HS-27A (cell line): ENCODE measurements at regions not wholly inside any gene's neighbourhood (a gene's known extent, or its start where the extent isn't known, plus 50 kb on each side); places are given as distances from the start of the nearest gene placed in this dataset.

Experiments used
- DNase-seq: peaks from one replicate; pipeline ENCODE4 v3.0.0-alpha.2; 2012; ENCODE audit warnings: low read depth, missing footprints

GRCh38 chr7:25844102-25844870, 307.7 kb upstream of the NFE2L3 start:
- no peak for DNase-seq

GRCh38 chr7:25845464-25845863, 306.5 kb upstream of the NFE2L3 start:
- DNase-seq: no peak

GRCh38 chr7:25846722-25847121, 305.3 kb upstream of the NFE2L3 start:
- DNase-seq: no peak

DNA sequence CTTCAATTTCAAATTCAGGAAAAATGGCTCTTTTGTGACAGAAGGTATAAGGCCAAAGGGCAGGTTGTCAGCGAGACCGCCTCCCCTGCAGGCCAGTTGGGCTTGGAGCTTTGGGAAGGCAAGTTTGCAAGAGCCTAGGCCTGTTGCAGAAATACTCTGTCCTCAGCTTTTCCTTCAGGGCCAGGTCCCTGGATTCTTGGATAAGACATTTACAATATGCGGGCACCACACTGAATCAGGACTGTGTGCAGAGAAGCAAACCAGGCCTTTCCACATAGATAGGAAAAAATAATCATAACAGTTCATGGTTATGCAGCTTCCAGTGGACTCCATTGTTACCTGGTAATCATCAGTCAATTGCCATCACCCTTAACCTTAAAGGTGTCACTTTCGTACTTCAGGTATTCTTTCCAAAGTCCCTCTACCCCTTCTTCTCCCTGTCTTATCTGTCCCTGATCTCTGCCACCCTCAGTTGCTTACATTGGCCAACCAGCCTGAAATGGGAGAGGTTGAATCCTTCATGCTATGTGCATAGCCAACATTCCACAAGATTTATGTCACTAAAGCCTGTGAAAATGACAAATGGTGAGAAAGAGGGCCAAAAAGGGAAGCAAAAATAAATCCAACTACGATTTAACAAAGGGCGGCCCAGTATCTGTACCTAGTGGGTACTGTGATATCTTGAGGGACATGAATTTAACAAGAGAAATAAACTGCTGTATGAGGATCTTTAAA, 304.5 kb upstream of the NFE2L3 start:
- DNase-seq: no peak

- no peak for DNase-seq
These were observed 302.4 kb upstream of the NFE2L3 start for GRCh38 chr7:25849500-25850184.

GRCh38 chr7:25850216-25850615, 301.8 kb upstream of the NFE2L3 start:
- no peak for DNase-seq

GRCh38 chr7:25850735-25851134, 301.3 kb upstream of the NFE2L3 start:
- no peak for DNase-seq

DNA sequence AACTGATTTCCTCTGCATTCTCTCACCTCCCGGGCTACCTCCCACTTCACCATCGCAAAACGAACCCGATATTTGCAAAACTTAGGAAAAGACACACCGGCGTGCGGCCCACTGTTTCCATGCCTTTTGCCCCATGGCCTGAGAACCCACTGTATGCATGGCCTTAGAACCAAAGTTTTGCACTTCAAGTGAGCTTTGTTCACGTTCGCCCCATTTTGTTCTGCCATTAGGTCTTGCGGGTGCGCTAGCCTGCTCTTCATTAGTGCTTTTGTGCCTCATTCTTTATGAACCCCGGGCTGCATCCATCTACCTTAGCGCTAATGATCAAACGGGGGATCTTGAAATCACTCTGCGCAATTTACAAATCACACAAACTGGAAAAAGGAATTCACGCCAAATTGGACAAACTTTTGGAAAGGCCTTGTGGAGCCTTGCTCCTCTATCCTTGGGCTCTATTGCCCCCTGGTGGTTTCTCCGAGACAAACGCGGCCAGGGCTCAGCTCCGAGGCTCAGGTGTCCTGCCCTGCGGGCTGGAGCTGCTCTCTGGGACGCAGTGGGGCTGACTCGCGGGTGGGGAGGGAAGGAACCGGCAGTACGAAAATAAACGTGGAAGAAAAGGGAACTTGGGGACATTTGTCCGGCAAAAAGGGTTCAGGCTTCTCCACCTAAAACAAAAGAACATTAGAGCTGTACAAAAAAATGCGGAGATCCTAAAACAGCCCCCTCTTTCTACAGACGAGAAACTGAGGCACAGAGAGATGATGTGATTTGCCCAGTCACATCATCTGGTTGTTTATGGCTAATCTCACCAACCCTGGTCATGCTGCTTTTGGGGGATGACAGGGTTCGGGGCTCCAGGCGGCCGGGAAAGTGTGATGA, 300.4 kb upstream of the NFE2L3 start:
- DNase-seq: no peak

DNA sequence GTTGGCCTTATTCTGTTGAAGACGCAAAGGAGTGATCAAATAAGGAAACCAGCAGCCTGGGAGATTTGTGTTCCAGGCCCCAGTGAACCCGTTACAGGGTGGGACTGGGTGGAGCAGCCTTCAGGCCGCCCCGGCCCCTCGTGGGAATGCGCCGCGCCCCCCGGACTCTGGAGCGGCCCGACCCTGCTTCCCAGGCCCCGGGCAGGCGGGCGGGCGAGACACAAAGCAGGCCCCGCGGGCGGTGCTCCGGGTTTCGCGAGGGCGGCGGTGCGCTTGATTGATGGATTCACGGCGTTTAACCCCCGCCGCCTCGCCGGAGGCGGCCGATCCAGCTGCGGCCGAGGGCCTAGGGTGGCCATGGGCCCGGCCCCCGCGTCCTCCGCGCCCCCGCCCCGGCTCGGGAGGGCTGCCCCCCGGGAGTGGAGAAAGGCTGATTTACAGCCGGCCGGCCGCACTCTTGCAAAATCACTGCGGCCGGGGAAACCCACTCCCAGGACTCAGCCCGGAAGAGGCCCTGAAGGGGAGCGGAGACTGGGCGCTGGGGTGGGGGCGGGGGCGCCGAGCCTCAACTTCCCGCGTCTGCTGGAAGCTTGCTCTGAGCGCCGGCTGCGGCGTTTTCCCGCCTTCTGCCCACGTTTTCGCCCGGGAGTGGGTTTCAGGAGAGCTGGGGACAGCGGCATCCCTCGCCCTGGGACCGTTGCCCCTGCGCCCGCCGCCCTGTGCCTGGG, 299.6 kb upstream of the NFE2L3 start:
- no peak for DNase-seq

GRCh38 chr7:25852939-25853271, 299.1 kb upstream of the NFE2L3 start:
- no peak for DNase-seq

GRCh38 chr7:25853314-25853713, 298.7 kb upstream of the NFE2L3 start:
- no peak for DNase-seq

DNA sequence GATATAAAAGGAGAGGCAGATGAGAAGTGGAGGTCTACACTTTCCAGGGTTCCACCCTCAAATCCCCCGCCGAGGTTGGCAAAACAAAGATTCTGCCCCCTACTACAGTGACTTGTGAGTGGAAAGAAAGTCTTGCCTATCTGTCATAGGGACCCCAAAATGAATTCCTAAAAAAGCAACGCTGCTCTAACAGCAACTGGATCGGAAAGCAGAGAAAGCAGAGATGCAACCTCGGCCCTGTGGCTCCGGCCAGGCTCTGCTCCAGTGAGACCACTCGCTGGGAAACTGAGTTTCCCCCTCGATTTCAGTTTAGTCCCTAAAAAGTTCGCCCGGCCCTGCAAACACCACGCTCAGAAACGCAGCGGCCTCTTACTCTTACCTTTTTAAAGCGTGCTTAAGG, 297.9 kb upstream of the NFE2L3 start:
- DNase-seq: no peak

DNA sequence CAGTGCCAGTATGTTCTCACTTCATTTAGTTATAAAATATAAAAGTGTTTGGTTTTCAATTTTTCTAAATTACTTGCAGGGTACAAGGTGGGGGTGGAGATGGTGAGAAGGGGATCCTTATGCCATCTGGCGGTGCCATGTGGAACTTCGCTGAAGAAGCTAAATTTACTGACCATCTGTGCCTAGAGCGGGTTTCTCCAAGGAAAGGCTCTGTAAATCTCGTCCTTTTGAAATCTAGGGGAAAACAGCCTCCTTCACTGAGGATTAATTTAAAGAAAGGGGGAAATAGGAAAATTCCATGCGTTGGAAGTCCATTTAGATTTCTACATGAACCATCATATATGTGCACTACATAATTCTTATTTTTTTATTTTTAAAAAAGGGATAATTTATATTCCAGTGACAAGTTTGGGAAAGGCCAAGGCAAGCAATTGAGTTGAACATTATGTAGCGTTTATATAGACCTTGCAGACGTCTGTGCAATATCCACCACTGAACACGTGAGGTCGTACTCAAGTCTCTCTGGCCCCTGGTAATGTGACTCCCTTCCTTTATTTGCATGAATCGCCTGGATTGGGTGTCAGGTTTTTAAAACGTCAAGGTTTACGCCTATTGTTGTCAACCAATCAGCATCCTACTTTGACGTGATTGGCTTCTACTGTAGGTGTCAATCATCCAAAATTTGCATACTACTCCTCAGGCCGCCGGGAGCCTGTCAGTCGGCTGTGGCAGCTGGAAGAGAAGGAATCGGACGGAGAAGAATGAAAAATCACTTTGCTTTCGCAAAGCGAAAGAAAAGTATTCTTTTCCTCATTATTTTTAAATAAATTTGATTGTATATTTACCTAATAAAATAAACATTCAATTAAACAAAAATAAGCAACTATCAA, 297.1 kb upstream of the NFE2L3 start:
- DNase-seq: no peak

DNA sequence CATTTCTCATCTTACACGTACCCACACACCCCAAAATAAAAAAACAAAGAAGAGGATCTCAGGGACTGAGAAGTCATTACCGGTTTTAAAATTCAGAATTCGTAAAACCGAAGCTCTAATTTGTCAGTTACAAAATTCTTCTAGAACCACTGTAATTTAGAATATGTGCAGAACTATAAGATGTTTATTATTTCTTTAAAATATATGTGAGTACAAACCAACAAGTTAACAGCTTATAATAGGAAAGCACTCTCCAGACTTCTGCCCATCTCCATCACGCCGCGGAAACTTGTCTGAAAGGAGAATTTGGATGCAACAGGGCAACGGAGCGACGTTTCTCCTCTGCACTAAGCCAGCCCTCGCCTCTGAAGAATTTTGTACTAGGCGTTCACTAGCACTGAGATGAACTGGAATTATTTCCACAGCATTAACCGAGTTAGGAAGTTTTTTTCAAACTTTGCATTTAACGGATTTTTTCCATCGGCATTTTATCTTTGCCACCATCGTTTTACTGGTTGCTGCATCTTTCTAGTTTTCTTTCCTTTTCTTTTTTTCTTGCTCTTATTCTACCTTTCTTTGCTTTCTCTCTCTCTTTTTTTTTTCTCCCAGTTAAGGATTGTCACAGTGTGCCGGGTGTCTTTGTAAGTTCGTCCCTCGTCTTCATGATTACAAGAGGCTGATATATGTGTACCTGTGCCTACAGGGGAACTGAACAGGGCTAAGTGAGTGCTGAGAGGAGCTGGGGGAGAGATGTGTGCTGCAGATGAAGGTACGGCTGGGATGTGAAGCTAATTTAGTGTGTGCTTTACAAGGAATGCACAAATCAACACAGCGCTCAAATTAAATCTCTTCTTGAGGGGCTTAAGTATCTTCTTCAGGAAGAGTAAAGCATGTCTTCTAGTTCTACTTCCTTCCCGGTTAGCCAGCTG, 295.9 kb upstream of the NFE2L3 start:
- no peak for DNase-seq

GRCh38 chr7:25857376-25858067, 294.5 kb upstream of the NFE2L3 start:
- DNase-seq: no peak

- DNase-seq: no peak
These were observed 293.8 kb upstream of the NFE2L3 start for GRCh38 chr7:25858200-25858524.

DNA sequence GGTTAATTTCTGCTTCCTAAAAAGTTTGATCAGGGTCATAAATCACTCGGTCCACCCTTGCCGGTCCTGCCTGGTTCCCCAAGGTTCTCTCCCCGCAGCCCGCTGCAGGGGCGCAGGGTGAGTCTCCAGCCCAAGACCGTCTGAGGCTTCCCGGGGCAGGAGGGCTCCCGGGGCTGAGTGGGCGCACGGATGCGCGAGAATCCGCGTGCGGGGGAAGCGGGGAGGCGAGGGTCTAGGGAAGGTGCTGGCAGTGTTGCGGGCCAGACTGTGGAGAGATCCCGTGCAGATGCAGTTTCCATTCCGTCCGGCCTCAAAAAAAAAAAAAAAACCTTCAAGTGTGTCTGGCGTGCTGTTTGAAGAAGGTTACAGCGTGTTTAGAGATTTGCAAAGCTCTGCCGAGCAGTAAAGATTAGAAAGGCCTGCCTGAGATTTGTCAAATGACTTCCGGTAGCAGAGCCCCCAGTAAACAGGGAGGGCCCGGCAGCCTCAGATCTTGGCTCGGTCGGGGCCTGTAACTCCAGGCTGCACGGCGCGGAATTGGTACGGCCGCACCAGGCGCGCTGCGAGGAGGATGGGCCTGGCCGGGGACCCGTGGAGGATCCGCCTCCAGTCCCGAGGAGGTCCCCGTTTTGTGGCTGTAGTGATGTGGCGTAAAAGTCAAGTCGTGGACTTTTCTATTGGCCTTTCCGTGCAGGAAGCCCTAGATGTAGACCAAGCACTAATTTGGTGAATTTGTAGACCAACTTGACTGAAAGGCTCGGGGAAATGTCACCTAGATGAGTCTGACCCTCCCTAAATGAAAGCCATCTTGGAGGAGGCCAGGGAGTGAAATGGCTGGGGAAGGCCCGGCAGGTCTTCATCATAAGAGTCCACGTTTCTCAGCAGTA, 293.2 kb upstream of the NFE2L3 start:
- DNase-seq: no peak
